Parathyroid adenoma (tissue), 2 donors: ENCODE measurements at regions not wholly inside any gene's neighbourhood (a gene's known extent, or its start where the extent isn't known, plus 50 kb on each side); places are given as distances from the start of the nearest gene placed in this dataset.

Experiments used
- H2AFZ ChIP-seq: fragments of 300-600 bp; sonication (generic); one replicate; pipeline ENCODE4 v1.7.0; 2017; ENCODE audit warnings: antibody characterized with exemption, mild to moderate bottlenecking
- H3K27ac ChIP-seq: fragments of 300-600 bp; sonication (generic); one replicate; pipeline ENCODE4 v1.7.0; 2017
- H3K27me3 ChIP-seq: fragments of 300-600 bp; sonication (generic); one replicate; pipeline ENCODE4 v1.7.0; 2017; ENCODE audit warnings: low read length; ENCODE audit not compliant: control insufficient read depth, insufficient read depth
- H3K36me3 ChIP-seq: fragments of 300-600 bp; sonication (generic); one replicate; pipeline ENCODE4 v1.7.0; 2017; ENCODE audit warnings: low read length; ENCODE audit not compliant: control insufficient read depth, insufficient read depth
- H3K4me1 ChIP-seq: fragments of 300-600 bp; sonication (generic); one replicate; pipeline ENCODE4 v1.7.0; 2017; ENCODE audit warnings: control low read depth
- H3K4me2 ChIP-seq: fragments of 300-600 bp; sonication (generic); one replicate; pipeline ENCODE4 v1.7.0; 2017; ENCODE audit warnings: low read length
- H3K4me3 ChIP-seq: fragments of 300-600 bp; sonication (generic); one replicate; pipeline ENCODE4 v1.7.0; 2017; ENCODE audit warnings: low read depth, low read length
- H3K79me2 ChIP-seq: fragments of 300-600 bp; sonication (generic); one replicate; pipeline ENCODE4 v1.7.0; 2017; ENCODE audit warnings: control low read depth
- H3K9ac ChIP-seq: fragments of 300-600 bp; sonication (generic); one replicate; pipeline ENCODE4 v1.7.0; 2017; ENCODE audit warnings: mild to moderate bottlenecking
- H3K9me3 ChIP-seq: fragments of 300-600 bp; sonication (generic); one replicate; pipeline ENCODE4 v1.7.0; 2017; ENCODE audit warnings: low read length; ENCODE audit not compliant: control insufficient read depth
- TF ChIP-seq, protein P1 (sequence below): fragments of 300-600 bp; sonication (generic); IDR thresholded peaks from one replicate; pipeline ENCODE4 v1.7.0; 2017; ENCODE audit warnings: antibody characterized with exemption, mild to moderate bottlenecking
- donor health status: primary hyperparathyroidism.

DNA sequence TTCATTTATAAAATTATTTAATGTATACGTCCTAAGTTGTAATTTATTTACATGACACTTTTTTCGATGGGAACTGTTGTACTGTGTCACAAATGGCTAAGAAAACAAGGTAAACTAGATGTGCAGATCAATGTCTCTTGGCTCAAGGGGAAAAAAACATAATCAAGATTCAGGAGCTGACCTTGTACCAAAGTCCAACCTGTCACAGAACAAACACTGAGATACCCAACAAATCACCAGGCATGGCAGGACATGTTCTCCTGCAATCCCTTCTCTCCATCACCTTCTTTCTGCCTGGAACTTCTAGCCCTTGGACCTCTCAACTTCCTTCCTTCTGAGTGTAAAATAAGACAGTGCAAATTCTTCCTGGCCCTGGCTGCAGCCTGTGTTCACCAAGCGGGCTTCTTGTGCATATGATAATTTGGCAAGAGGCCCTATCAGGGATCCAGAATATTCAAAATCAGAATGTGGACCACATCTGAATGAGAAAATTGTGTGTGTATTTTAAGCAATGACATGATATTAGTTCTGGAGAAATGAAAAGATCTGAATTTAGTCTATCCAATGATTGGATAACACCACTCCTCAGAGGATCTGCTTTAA is 445.9 kb downstream of the ZNF536 start:
- Histone ChIP-seq H3K9me3 (no peaks in the 10 kb centered on the region), H3K4me1 (no peaks in the 10 kb centered on the region), H3K27ac (no peak overlapping the region), H3K36me3 (no peaks in the 10 kb centered on the region), H3K79me2 (no peaks in the 10 kb centered on the region), H3K9ac (no peak overlapping the region), H2AFZ (no peak overlapping the region), H3K4me2 (no peak overlapping the region), H3K27me3 (no peaks in the 10 kb centered on the region), H3K4me3 (no peak overlapping the region)
- TF ChIP-seq, protein P1, sequence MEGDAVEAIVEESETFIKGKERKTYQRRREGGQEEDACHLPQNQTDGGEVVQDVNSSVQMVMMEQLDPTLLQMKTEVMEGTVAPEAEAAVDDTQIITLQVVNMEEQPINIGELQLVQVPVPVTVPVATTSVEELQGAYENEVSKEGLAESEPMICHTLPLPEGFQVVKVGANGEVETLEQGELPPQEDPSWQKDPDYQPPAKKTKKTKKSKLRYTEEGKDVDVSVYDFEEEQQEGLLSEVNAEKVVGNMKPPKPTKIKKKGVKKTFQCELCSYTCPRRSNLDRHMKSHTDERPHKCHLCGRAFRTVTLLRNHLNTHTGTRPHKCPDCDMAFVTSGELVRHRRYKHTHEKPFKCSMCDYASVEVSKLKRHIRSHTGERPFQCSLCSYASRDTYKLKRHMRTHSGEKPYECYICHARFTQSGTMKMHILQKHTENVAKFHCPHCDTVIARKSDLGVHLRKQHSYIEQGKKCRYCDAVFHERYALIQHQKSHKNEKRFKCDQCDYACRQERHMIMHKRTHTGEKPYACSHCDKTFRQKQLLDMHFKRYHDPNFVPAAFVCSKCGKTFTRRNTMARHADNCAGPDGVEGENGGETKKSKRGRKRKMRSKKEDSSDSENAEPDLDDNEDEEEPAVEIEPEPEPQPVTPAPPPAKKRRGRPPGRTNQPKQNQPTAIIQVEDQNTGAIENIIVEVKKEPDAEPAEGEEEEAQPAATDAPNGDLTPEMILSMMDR: no peak

DNA sequence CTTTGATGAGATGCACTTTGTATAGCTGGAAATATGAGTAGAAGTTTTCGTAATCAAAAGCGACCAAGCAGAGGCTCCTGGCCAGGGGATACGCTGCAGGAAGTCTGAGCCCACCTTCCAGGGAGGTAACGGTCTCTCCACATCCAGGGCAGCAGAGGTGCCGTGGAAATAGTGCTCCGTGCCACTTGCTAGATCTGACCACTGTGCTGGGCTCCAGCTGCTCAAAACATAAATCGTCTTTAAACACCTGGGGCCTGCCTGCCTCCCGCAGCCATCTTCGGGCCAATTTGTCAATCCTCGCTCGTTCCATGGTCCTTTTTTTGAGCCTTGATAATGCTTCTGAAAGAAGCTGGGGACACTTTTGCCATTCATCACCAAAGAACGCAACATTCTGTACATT is 445.0 kb downstream of the ZNF536 start:
- H3K27me3 ChIP-seq: no peaks in the 10 kb centered on the region
- no peak overlapping the region for H3K27ac ChIP-seq
- no peak overlapping the region for H3K4me3 ChIP-seq
- H3K9ac ChIP-seq: no peak overlapping the region
- TF ChIP-seq, protein P1: no peak
- H3K4me2 ChIP-seq: no peak overlapping the region
- no peaks in the 10 kb centered on the region for H3K36me3 ChIP-seq
- no peaks in the 10 kb centered on the region for H3K79me2 ChIP-seq
- H3K9me3 ChIP-seq: no peaks in the 10 kb centered on the region
- no peaks in the 10 kb centered on the region for H3K4me1 ChIP-seq
- H2AFZ ChIP-seq: no peak overlapping the region

DNA sequence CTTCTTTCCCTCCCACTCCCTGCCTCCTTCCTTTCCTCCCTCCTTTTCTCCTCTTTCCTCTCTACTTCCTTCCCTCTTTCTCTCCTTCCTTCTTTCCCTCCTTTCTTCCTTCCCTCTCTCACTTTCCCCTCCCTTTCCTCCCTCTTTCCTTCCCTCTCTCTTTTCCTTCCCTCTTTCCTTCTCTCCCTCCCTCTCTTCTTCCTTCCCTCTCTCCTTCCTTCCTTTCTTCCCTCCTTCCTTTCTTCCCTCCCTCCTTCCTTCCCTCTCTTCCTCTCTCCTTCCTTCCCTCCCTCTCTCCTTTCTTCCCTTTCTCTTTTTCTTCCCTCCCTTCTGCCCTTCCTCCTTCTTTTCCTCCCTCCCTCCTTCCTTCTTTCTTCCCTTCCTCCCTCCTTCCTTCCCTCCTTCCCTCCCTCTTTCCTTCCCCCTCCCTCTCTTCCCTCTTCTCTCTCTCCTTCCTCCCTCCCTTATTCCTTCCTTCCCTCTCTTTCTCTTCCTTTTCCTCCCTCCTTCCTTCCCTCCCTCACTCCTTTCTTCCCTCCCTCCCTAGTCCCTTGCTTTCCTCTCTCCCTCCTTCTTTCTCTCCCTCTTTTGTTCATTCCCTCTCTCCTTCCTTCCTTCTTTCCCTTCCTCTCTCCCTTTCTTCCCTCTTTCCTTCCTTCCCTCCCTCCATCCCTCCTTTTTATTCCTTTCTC is 443.9 kb downstream of the ZNF536 start:
- Histone ChIP-seq H3K27me3 (no peaks in the 10 kb centered on the region), H3K79me2 (no peaks in the 10 kb centered on the region), H3K9me3 (no peaks in the 10 kb centered on the region), H3K4me3 (no peak overlapping the region), H3K4me1 (no peaks in the 10 kb centered on the region), H3K36me3 (no peaks in the 10 kb centered on the region), H3K4me2 (no peak overlapping the region), H3K27ac (no peak overlapping the region), H2AFZ (no peak overlapping the region), H3K9ac (no peak overlapping the region)
- TF ChIP-seq, protein P1: no peak

DNA sequence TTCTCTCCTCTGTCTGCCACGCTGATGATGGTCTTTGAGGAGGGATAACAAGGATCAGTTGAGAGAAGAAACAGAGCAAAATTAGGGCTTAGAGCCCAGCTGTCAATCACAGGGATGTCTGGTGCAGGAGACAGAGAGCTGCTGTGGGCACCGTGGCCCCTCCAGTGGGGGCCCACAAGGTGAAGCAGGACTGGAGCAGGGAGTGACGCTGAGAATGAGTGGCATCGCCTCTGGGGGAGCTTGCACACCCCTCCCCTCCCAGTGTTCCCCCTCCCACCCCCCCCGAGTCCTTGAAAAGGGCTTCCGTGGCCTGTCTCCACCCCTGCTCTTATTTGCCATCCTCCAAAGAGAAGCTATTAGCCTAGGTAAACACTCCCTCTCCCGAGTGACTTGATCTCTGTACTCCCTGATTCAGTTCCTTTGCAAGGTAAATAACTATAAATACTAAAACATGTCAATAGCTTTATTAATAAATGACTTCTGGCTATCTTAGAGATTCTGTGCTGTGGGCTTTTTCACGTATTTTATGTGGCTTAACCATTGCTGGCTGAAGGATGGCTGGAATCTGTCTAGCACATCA is 440.0 kb downstream of the ZNF536 start:
- H3K9me3 ChIP-seq: no peaks in the 10 kb centered on the region
- TF ChIP-seq, protein P1: no peak
- H3K36me3 ChIP-seq: no peaks in the 10 kb centered on the region
- no peak overlapping the region for H2AFZ ChIP-seq
- no peak overlapping the region for H3K27ac ChIP-seq
- H3K79me2 ChIP-seq: no peaks in the 10 kb centered on the region
- no peak overlapping the region for H3K4me2 ChIP-seq
- no peak overlapping the region for H3K4me3 ChIP-seq
- no peak overlapping the region for H3K9ac ChIP-seq
- no peaks in the 10 kb centered on the region for H3K4me1 ChIP-seq
- H3K27me3 ChIP-seq: no peaks in the 10 kb centered on the region
